Mononuclear cell (primary cell): ENCODE measurements at regions not wholly inside any gene's neighbourhood (a gene's known extent, or its start where the extent isn't known, plus 50 kb on each side); places are given as distances from the start of the nearest gene placed in this dataset.

Experiments
- H3K27me3 ChIP-seq: 2 replicates; pipeline ENCODE4 v1.6.0; 2011; ENCODE audit warnings: low read length, control low read depth; ENCODE audit not compliant: insufficient read depth
- H3K4me1 ChIP-seq: 2 replicates; pipeline ENCODE4 v1.5.1; 2011; ENCODE audit warnings: mild to moderate bottlenecking, low read length, control low read depth; ENCODE audit not compliant: insufficient read depth
- H3K4me3 ChIP-seq: 2 replicates; pipeline ENCODE4 v1.5.1; 2011; ENCODE audit warnings: mild to moderate bottlenecking, low read length, moderate library complexity
- H3K9me3 ChIP-seq: 2 replicates; pipeline ENCODE4 v1.5.1; 2011; ENCODE audit warnings: low read depth, mild to moderate bottlenecking, control low read depth, low read length

DNA sequence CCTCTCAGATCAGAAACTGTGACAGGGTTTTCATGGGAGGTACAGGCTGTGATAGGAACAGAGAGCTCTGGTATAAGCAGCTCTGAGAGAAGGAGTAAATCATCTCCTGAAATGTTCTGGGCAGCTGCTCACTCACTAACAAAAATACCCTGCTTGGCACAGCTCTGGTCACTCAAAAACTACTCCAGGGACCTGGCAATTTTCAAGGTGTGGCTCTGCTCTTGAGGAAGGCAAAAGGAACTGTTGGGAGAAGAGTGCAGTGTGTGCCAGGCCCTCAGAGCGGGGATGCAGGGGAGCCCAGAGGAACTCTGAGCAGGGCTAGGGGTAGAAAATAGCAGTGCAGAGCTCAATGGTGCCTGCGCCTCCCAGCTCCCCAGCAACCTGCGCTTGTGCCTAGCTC is 180.5 kb upstream of the ZBED5 start:
- Histone ChIP-seq H3K27me3 (no peaks in the 10 kb centered on the region), H3K4me3 (no peak overlapping the region), H3K9me3 (no peaks in the 10 kb centered on the region), H3K4me1 (no peaks in the 10 kb centered on the region)

DNA sequence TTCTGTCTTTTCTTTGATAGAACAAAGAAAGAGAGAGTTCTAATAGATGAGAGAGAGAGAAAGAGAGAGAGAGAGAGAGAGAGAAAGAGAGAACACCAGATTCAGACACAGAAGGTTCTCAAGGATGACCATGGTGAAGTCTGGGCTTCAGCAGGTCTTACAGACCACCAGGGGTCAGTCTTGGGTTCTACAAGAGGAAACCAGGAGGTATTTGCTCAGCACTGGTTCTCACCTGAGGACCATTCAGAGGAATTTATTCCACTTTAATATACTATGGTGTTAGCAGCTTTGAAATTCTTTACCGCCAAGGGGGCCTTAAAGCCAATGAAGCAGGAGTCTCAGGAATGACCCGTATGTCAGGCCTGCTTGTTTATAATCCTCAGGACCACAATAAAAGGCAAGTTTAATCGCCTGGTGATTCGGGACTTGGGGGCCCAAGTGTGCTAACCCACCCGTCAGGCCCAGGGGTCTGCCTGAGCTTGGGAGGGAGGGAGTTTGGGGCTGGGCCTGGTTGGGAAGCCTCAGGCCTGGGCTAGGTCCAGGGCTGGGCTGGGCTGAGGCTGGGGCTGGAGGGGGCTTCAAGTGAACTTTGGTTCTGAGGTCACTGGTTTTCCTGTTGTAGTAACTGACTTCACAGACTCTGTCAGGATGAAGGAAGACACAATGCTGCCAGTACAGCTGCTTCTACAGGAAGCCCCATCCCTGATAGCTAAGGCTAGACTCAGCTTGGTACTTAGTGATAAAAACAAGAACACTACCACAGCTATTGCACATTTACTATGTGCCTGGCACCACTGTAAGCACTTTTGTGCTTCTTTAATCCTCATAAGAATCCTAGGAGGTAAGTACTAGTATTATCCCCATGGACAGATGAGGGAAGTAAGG is 179.2 kb upstream of the ZBED5 start:
- Histone ChIP-seq H3K4me1 (no peaks in the 10 kb centered on the region), H3K9me3 (no peaks in the 10 kb centered on the region)

DNA sequence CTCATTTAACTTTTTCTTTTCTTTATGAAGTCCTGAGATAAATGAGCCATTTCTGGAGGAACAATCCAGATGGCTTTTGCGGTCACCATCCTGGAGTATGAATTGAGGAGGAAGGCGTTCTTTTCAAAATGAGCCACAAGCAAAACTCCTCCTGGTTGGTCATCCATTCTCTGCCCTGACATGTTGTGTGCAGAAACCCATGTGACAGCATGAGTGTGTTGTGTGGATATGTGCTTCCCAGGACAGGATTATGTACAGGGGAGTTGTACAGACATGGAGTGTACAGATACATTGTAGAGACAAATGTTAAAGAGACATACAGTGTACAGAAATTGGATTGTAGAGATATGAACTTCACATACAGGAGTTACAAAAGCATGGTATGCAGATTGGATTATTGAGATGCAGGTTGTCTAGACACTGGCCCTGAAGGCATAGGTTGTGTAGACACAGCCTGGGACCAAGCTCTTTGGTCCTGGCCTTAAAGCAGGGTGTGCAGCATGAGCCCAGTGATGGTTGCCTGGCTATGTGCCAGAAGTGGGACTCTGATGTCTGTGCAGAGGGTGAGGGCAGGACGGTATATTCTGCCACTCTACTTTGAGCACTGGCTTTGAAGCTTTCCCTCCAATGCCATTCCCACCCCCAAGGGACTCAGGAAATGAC is 178.5 kb upstream of the ZBED5 start:
- Histone ChIP-seq H3K27me3 (no peaks in the 10 kb centered on the region), H3K4me3 (no peak overlapping the region), H3K9me3 (no peaks in the 10 kb centered on the region), H3K4me1 (no peaks in the 10 kb centered on the region)

More for the DNA sequence above, 179.2 kb upstream of the ZBED5 start:
- Histone ChIP-seq H3K27me3 (no peaks in the 10 kb centered on the region), H3K4me3 (no peak overlapping the region)

DNA sequence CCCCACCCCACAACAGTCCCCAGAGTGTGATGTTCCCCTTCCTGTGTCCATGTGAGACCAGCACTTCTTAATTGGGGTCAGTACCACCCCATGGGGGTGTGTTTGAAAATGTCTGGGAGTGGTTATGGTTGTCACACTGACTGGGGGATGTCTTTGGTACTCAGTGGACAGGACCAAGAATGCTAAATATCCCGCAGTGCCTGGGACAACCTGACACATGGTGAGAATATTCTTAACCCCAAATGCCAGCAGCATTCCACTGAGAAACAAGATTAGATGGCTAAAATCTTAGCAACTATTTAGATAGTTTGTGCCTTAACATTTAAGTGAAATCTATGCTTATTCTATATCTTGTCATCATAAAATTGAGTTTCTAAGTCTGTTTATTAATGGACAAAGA is 177.5 kb upstream of the ZBED5 start:
- H3K9me3 ChIP-seq, result no peaks in the 10 kb centered on the region
- no peak overlapping the region for H3K4me3 ChIP-seq
- H3K27me3 ChIP-seq, result no peaks in the 10 kb centered on the region
- H3K4me1 ChIP-seq, result no peaks in the 10 kb centered on the region

DNA sequence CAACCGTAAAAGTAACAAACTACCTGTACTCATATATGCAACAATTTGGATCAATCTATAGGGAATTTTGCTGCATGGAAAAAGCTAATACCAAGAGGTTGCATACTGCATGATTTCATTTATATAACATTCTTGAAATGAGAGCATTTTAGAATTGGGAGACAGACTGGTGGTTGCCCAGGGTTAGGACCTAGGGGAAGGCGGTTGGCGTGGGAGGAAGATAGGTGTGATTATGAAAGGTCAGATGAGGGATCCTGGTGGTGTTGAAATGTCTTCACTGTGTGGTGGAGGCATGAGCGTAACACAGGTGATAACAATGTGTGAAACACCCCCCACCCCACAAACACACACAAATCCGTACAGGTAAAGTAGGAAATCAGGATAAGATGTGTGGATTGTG is 176.6 kb upstream of the ZBED5 start:
- Histone ChIP-seq H3K27me3 (no peaks in the 10 kb centered on the region), H3K9me3 (no peaks in the 10 kb centered on the region), H3K4me1 (no peaks in the 10 kb centered on the region), H3K4me3 (no peak overlapping the region)

DNA sequence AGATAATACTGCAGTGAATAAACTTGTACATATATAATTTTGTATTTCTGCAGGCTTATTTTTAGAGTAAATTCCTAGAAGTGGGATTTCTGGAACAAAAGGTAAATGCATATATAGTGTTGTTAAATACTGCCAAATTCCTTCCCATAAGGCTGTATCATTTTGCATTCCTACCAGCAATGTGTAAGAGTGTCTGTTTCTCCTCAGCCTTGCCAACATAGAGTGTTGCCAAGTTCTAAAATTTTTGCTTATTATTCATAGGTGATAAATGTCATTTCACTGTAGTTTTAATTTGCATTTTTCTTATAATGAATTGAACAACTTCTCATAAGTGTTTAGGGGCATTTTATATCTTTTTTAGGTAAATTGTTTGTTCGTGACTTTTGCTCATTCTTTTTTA is 174.2 kb upstream of the ZBED5 start:
- no peak overlapping the region for H3K4me3 ChIP-seq
- no peaks in the 10 kb centered on the region for H3K4me1 ChIP-seq
- no peaks in the 10 kb centered on the region for H3K27me3 ChIP-seq

DNA sequence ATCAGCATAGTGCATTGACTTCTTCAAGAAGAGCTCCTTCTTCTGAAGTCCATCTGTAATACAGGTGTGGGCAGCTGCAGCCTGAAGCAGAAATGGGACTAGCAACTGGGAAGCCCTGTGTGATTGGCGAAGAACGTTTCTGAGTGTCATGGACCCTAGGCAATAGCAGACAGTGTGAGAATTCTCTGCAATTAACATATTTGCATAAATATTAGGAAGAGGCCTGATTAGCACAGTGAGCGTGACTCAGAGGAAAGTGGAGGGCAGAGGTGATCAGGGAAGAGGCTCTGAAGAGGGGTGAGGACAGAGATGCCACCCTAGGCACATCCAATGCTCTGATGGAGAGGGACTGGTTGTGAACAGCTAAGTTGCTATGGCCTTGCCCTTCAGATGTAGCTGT is 171.2 kb upstream of the ZBED5 start:
- Histone ChIP-seq H3K27me3 (no peaks in the 10 kb centered on the region), H3K9me3 (no peaks in the 10 kb centered on the region), H3K4me1 (no peaks in the 10 kb centered on the region), H3K4me3 (no peak overlapping the region)

More for the DNA sequence above, 174.2 kb upstream of the ZBED5 start:
- no peaks in the 10 kb centered on the region for H3K9me3 ChIP-seq

DNA sequence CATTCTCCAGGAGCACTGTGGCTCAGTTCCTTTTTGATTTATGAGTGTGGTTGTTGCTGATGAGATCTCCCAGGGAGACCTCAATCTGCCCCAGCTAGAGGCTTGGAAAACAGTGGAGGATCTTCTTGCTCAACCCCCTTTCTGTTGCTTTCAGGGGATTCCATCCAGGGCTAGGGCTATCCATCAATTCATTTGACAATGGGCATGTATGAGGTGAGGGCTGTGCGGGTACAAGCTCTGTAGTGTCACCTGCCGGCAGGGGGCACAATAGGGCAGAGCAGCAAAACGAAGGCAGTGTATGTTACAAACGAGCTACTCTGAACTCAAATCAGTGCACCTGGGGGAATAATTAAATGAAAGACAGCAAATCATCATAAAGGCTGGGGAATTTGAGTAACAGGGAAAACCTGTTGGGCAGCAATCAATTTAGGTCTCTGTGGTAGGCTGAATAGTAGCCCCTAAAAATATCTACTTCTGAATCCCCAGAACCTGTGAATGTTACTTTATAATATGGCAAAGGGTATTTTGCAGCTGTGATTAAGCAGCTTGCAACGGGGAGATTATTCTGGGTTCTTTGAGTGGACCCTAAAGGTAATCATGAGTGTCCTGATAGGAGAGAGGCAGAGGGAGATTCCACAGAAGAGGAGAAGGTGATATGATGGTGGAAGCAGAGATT is 170.3 kb upstream of the ZBED5 start:
- Histone ChIP-seq H3K4me3 (no peak overlapping the region), H3K4me1 (no peaks in the 10 kb centered on the region), H3K9me3 (no peaks in the 10 kb centered on the region), H3K27me3 (no peaks in the 10 kb centered on the region)

DNA sequence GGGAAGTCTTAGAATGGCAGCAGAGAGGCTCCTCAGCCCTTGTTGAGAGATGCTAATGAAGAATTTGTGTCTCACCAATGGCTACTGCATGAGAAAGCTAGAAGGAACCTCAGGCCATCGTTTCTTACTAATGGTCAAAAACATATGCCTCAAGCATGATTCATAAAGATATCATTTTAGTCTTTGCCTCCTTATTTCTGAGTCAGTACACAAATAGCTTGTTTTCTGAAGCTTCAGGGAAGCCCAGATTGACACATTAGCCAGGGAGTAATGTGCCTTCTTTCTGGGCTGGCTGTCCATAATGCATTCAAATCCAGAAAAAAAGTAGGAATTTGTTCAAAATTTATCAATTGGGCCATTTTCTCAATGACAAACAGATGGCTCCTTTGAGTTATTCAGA is 169.4 kb upstream of the ZBED5 start:
- H3K9me3 ChIP-seq, result no peaks in the 10 kb centered on the region
- H3K4me1 ChIP-seq, result no peaks in the 10 kb centered on the region
- no peak overlapping the region for H3K4me3 ChIP-seq
- H3K27me3 ChIP-seq, result no peaks in the 10 kb centered on the region

DNA sequence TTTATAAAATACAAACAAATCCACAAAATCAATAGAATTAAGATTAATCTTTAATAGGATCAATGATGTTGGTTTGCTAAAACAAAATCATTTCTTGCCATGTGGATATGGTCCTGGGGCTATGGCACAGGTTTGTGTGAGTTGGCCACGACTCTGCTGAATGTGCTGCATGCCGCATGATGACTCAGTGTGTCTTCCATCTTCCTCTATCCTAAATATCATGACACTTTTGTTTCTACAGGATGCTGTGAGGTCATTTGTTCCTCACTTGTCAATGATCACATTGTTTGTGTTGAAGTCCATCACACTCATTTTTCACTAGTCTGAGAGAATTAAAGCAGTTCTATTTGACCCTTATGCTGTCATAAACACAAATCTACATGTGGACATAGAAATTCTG is 167.2 kb upstream of the ZBED5 start:
- Histone ChIP-seq H3K4me3 (no peak overlapping the region), H3K27me3 (no peaks in the 10 kb centered on the region), H3K4me1 (no peaks in the 10 kb centered on the region), H3K9me3 (no peaks in the 10 kb centered on the region)

DNA sequence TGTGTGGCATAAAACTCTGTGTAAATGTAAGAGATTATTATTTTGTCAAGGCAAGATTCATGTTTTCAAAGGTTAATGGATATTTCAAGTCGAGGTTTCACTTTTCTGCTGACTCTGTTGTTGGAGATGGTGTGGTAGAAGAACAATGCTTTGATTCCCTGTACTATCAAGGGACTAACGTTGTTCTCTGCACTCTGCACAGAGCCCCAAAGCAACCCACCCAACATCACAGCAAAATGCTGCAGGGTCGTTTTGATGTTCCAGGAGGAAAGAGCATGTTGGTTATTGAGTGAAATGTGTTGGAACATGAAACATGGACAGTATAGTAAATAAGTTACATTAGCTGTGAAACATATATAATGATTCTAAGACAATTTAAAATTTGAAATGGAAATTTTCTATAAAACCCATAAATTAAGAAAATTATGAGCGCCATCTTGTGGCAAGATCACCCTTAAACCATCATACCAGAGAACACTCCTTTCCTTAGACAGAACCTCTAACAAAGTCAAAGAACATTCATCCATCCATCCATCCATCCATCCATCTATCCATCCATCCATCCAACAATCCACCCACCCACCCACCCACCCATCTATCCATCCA is 164.4 kb upstream of the ZBED5 start:
- Histone ChIP-seq H3K4me1 (no peaks in the 10 kb centered on the region), H3K9me3 (no peaks in the 10 kb centered on the region), H3K27me3 (no peaks in the 10 kb centered on the region), H3K4me3 (no peak overlapping the region)

DNA sequence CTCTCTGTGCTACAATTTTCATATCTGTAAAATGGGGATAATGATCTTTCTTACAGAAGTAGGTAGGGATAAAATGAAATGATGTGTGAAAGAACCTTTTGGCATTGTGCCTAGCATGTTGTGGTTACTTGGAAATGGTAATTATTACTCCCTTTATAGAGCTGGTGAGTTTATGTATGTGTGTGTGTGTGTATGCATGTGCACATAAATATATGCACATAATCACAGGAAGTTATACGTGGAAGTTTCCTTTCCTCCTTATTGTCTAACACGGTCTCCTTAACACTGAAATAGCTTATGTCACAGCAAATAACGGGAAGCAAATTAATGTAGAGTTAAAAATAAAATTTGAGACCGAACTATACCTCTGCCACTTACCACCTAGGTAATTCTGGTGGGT is 163.7 kb upstream of the ZBED5 start:
- H3K4me3 ChIP-seq, result no peak overlapping the region
- H3K4me1 ChIP-seq, result no peaks in the 10 kb centered on the region
- no peaks in the 10 kb centered on the region for H3K27me3 ChIP-seq

DNA sequence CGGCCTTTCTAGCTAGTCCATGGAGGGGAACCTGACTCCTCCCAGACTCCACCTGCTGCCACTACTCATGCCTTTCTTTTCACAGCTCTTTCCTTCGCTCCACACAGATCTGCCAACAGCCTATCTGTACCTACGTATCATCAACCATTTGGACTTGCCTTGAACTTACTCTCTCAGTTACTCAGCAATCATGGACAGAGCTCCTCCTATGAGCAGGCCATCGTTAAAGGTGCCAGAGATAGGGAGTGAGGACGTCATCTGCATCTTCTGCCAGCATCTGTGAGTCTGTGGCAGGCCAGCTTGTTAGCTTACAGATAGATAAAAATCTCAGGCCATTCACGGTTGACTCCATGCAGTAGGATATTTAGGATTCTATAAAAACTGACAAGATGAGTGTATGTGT is 162.9 kb upstream of the ZBED5 start:
- no peak overlapping the region for H3K4me3 ChIP-seq

More for the DNA sequence above, 163.7 kb upstream of the ZBED5 start:
- no peaks in the 10 kb centered on the region for H3K9me3 ChIP-seq

DNA sequence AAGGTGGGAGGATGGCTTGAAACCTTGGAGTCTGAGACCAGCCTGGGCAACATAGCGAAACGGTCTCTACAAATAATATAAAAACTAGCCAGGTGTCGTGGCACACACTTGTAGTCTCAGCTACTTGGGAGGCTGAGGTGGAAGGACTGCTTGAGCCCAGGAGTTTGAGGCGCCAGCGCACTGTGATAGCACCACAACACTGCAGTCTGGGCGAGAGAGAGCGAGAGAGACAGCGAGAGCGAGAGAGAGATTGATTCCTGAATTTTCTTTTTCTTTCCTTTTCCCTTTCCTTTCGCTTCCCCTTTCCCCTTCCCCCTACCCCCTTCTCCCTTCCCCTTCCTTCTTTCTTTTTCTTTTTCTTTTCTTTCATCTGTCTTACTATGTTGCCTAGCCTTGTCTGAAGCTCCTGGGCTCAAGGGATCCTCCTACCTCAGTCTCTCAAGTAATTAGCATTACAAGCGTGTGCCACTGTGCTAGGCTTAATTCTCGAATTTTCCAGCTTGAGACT is 162.4 kb upstream of the ZBED5 start:
- no peaks in the 10 kb centered on the region for H3K9me3 ChIP-seq
- H3K27me3 ChIP-seq, result no peaks in the 10 kb centered on the region
- no peaks in the 10 kb centered on the region for H3K4me1 ChIP-seq
- H3K4me3 ChIP-seq, result no peak overlapping the region

More for the DNA sequence above, 162.9 kb upstream of the ZBED5 start:
- no peaks in the 10 kb centered on the region for H3K9me3 ChIP-seq
- H3K4me1 ChIP-seq, result no peaks in the 10 kb centered on the region
- no peaks in the 10 kb centered on the region for H3K27me3 ChIP-seq

DNA sequence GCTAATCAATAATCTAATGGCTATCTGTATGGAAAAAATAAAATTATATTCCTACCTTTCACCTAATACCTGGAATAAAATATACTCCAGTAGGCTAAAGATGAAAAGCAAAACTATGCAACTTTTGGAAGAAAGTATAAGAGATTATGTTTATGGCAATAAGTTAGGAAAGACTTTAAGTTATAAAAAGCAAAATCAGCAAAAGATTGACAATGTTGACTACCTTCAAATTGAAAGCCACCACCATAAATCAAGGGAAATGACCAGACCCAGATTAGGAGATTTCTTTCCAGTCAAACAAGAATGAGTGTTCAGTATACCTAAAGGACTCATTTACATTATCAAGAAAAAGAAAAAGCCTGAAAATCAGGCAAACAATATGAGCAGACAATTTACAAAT is 159.1 kb upstream of the ZBED5 start:
- H3K4me1 ChIP-seq, result no peaks in the 10 kb centered on the region
- H3K4me3 ChIP-seq, result no peak overlapping the region
- no peaks in the 10 kb centered on the region for H3K9me3 ChIP-seq
- no peaks in the 10 kb centered on the region for H3K27me3 ChIP-seq
